ENCODE measurements at regions not wholly inside any gene's neighbourhood (a gene's known extent, or its start where the extent isn't known, plus 50 kb on each side); places are given as distances from the start of the nearest gene placed in this dataset.

- no peaks in the 10 kb centered on the region; a peak in 1 of 5 replicates for H3K27me3 ChIP-seq (ENCODE audit: control insufficient read depth in 2 of 2, insufficient read depth in 2 of 2, low read length in 2 of 2)
- POLR2A ChIA-PET = no interaction called here
- no peak for FAIRE-seq
- no peak overlapping the region for H3K4me2 ChIP-seq (ENCODE audit: insufficient read depth, low read length)
- no peaks in the 10 kb centered on the region for H3K9me3 ChIP-seq (replicated peaks; ENCODE audit: control insufficient read depth, insufficient read depth, low read depth, low read length)
- no peaks in the 10 kb centered on the region for H4K20me1 ChIP-seq (replicated peaks; ENCODE audit: control insufficient read depth, insufficient read depth, low read length)
- no peak overlapping the region for H3K4me3 ChIP-seq
- WGBS (ENCODE audit: insufficient coverage, low coverage, missing lambda C conversion rate) = 0% methylated on average over 9 of the region's 16 CpGs
- no peaks in the 10 kb centered on the region for H3K9me1 ChIP-seq (ENCODE audit: control insufficient read depth, insufficient read depth, low read length)
- no peak for DNase-seq (ENCODE audit: extremely low read depth in 1 of 4, low spot score in 3 of 4)
- no peaks in the 10 kb centered on the region for H3K4me1 ChIP-seq (replicated peaks in 1 of 2; ENCODE audit: control insufficient read depth in 2 of 2, insufficient read depth in 2 of 2, low read length in 2 of 2)
- CTCF ChIA-PET (ENCODE audit: low intra/inter-chr PET ratio) = no interaction called here
- no peak for ATAC-seq
- no TSS peak for BruUV-seq (replicated peaks)
- H3K36me3 ChIP-seq (ENCODE audit: control insufficient read depth, insufficient read depth, low read length) = no peaks in the 10 kb centered on the region
- no peak overlapping the region for H3K27ac ChIP-seq (ENCODE audit: extremely low read depth, low read depth, low read length)
- H3K9ac ChIP-seq (ENCODE audit: insufficient read depth in 1 of 2, low read depth in 2 of 2, low read length in 2 of 2) = no peak overlapping the region
- no peaks in the 10 kb centered on the region for H3K79me2 ChIP-seq (ENCODE audit: control insufficient read depth, insufficient read depth, low read length)
- no peak for TF ChIP-seq ZNF134 (CRISPR knock-in tag; conservative IDR thresholded peaks at IDR 0.05)
- no peak for TF ChIP-seq ETS1 (conservative IDR thresholded peaks at IDR 0.05; ENCODE audit: control insufficient read depth, low read depth, low read length)
- TF ChIP-seq DMBX1 (CRISPR knock-in tag; IDR thresholded peaks at IDR 0.05; ENCODE audit: borderline replicate concordance) = no peak
- no peak for TF ChIP-seq ETV1 (tag; conservative IDR thresholded peaks at IDR 0.05; ENCODE audit: low read depth)
- TF ChIP-seq CAMTA2 (CRISPR knock-in tag; conservative IDR thresholded peaks at IDR 0.05) = no peak
- TF ChIP-seq NCOA4 (IDR thresholded peaks at IDR 0.05; ENCODE audit: partially characterized antibody) = no peak
- TF ChIP-seq STAT6 (CRISPR knock-in tag; IDR thresholded peaks at IDR 0.05) = no peak
- TF ChIP-seq NELFE (IDR thresholded peaks at IDR 0.05; ENCODE audit: insufficient read depth, insufficient read length) = no peak
- TF ChIP-seq YBX1 (IDR thresholded peaks at IDR 0.05) = no peak
- TF ChIP-seq FOXP4 (CRISPR knock-in tag; IDR thresholded peaks at IDR 0.05; ENCODE audit: borderline replicate concordance) = no peak
- TF ChIP-seq DPF2 (IDR thresholded peaks at IDR 0.05) = no peak
- no peak for TF ChIP-seq HMBOX1 (IDR thresholded peaks at IDR 0.05)
- TF ChIP-seq RBM39 (optimal IDR thresholded peaks at IDR 0.05; ENCODE audit: low read depth, low read length) = no peak
- TF ChIP-seq JUN (IDR thresholded peaks at IDR 0.05; ENCODE audit: borderline replicate concordance, low read depth, low read length) = no peak
- TF ChIP-seq JUN (CRISPR knock-in tag; IDR thresholded peaks at IDR 0.05; ENCODE audit: borderline replicate concordance) = no peak
- no peak for TF ChIP-seq CC2D1A (IDR thresholded peaks at IDR 0.05)
- TF ChIP-seq ERF (CRISPR knock-in tag; IDR thresholded peaks at IDR 0.05) = no peak
- TF ChIP-seq ESRRA (IDR thresholded peaks at IDR 0.05; ENCODE audit: borderline replicate concordance, low read depth) = no peak
- intact Hi-C loops (cut with micrococcal nuclease) = no loop called here
- in situ Hi-C loops (cut with MboI) = no loop called here
- no peak overlapping the region for H2AFZ ChIP-seq (ENCODE audit: low read depth, low read length)
Observed at GRCh38 chr20:24804481-24805206, 144.4 kb upstream of the CST7 start.
